Liver (tissue), 3 donors: ENCODE measurements at regions not wholly inside any gene's neighbourhood (a gene's known extent, or its start where the extent isn't known, plus 50 kb on each side); places are given as distances from the start of the nearest gene placed in this dataset.

Source experiments
- EGR1 ChIP-seq, 2 donors: IDR thresholded peaks; 2 replicates each; pipeline ENCODE4 v1.6.1; 2016 to 2018; ENCODE audit warnings: antibody characterized with exemption in 2 of 2, low read depth in 2 of 2
- RAD21 ChIP-seq, 2 donors: IDR thresholded peaks; 2 replicates each; pipeline ENCODE4 v1.6.1; 2016; ENCODE audit warnings: antibody characterized with exemption in 2 of 2, mild to moderate bottlenecking in 2 of 2
- RXRA ChIP-seq, 2 donors: IDR thresholded peaks; 2 replicates each; pipeline ENCODE4 v1.6.1; 2017 to 2018; ENCODE audit warnings: antibody characterized with exemption in 2 of 2, mild to moderate bottlenecking in 1 of 2
- SP1 ChIP-seq: IDR thresholded peaks from 2 replicates; pipeline ENCODE4 v1.6.1; 2018; ENCODE audit warnings: antibody characterized with exemption, mild to moderate bottlenecking
- TAF1 ChIP-seq: conservative IDR thresholded peaks from 2 replicates; pipeline ENCODE4 v1.6.1; 2016; ENCODE audit warnings: antibody characterized with exemption, mild to moderate bottlenecking
- TF ChIP-seq, protein P1 (sequence below): IDR thresholded peaks from 2 replicates; pipeline ENCODE4 v1.6.1; 2016; ENCODE audit warnings: antibody characterized with exemption
- TF ChIP-seq, protein P2 (sequence below): fragments of 150-350 bp; IDR thresholded peaks from 2 replicates; pipeline ENCODE4 v1.5.1; 2017; ENCODE audit warnings: improper control_type of control experiment, low read depth, low read length; ENCODE audit not compliant: missing input control
- TF ChIP-seq, protein P3 (sequence below): IDR thresholded peaks from 2 replicates; pipeline ENCODE4 v1.6.1; 2016; ENCODE audit warnings: antibody characterized with exemption
- TF ChIP-seq, protein P4 (sequence below): IDR thresholded peaks from 2 replicates; pipeline ENCODE4 v1.6.1; 2016; ENCODE audit warnings: antibody characterized with exemption, mild to moderate bottlenecking
- donor health status: healthy.
- donor health status: healthy.

DNA sequence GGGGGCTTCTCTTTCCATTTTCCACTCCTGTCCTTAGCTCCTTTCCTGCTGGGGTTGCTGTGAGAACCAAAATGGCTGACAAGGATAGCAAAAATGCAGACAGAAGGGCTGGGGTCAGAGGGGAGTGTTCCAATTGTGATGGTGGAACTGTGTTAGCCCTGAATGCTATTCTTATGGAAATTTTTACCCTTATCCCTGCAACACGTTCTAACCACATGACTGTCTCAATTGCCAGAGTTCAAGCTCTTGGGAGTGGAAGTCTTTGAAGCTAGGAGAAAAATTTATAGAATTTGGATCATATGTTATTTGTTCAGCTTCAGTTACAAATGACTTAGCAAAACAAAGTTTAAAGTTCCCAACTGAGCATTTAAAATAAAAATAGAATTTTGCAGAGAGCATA lies 134.1 kb downstream of the ADCYAP1R1 start:
- TF ChIP-seq RAD21 (IDR thresholded peaks at IDR 0.05) = no peak
- no peak for TF ChIP-seq EGR1 (IDR thresholded peaks at IDR 0.05; ENCODE audit: low read depth in 2 of 2)
- TF ChIP-seq, protein P1, sequence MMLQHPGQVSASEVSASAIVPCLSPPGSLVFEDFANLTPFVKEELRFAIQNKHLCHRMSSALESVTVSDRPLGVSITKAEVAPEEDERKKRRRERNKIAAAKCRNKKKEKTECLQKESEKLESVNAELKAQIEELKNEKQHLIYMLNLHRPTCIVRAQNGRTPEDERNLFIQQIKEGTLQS = no peak
- TF ChIP-seq, protein P2, sequence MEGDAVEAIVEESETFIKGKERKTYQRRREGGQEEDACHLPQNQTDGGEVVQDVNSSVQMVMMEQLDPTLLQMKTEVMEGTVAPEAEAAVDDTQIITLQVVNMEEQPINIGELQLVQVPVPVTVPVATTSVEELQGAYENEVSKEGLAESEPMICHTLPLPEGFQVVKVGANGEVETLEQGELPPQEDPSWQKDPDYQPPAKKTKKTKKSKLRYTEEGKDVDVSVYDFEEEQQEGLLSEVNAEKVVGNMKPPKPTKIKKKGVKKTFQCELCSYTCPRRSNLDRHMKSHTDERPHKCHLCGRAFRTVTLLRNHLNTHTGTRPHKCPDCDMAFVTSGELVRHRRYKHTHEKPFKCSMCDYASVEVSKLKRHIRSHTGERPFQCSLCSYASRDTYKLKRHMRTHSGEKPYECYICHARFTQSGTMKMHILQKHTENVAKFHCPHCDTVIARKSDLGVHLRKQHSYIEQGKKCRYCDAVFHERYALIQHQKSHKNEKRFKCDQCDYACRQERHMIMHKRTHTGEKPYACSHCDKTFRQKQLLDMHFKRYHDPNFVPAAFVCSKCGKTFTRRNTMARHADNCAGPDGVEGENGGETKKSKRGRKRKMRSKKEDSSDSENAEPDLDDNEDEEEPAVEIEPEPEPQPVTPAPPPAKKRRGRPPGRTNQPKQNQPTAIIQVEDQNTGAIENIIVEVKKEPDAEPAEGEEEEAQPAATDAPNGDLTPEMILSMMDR = no peak
- TF ChIP-seq, protein P3, sequence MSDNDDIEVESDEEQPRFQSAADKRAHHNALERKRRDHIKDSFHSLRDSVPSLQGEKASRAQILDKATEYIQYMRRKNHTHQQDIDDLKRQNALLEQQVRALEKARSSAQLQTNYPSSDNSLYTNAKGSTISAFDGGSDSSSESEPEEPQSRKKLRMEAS = no peak
- TF ChIP-seq, protein P4, sequence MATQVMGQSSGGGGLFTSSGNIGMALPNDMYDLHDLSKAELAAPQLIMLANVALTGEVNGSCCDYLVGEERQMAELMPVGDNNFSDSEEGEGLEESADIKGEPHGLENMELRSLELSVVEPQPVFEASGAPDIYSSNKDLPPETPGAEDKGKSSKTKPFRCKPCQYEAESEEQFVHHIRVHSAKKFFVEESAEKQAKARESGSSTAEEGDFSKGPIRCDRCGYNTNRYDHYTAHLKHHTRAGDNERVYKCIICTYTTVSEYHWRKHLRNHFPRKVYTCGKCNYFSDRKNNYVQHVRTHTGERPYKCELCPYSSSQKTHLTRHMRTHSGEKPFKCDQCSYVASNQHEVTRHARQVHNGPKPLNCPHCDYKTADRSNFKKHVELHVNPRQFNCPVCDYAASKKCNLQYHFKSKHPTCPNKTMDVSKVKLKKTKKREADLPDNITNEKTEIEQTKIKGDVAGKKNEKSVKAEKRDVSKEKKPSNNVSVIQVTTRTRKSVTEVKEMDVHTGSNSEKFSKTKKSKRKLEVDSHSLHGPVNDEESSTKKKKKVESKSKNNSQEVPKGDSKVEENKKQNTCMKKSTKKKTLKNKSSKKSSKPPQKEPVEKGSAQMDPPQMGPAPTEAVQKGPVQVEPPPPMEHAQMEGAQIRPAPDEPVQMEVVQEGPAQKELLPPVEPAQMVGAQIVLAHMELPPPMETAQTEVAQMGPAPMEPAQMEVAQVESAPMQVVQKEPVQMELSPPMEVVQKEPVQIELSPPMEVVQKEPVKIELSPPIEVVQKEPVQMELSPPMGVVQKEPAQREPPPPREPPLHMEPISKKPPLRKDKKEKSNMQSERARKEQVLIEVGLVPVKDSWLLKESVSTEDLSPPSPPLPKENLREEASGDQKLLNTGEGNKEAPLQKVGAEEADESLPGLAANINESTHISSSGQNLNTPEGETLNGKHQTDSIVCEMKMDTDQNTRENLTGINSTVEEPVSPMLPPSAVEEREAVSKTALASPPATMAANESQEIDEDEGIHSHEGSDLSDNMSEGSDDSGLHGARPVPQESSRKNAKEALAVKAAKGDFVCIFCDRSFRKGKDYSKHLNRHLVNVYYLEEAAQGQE = no peak
- no peak for TF ChIP-seq TAF1
- TF ChIP-seq SP1 = no peak
- no peak for TF ChIP-seq RXRA (IDR thresholded peaks at IDR 0.05)
